H1 (cell line): ENCODE measurements at regions not wholly inside any gene's neighbourhood (a gene's known extent, or its start where the extent isn't known, plus 50 kb on each side); places are given as distances from the start of the nearest gene placed in this dataset.

Experiments used
- CTCF ChIA-PET: fragments of 300-600 bp; sonication (Branson Sonifier 250); formaldehyde crosslinking; loops from one replicate; lab custom pipeline; 2021; ENCODE audit not compliant: partially characterized antibody; lab: Charles Lee
- POLR2A ChIA-PET: fragments of 300-600 bp; sonication (Branson Sonifier 250); formaldehyde crosslinking; loops from one replicate; lab custom pipeline; 2021; ENCODE audit warnings: inconsistent platforms; ENCODE audit not compliant: partially characterized antibody; lab: Charles Lee
- DNase-seq, 2 experiments: peaks; one replicate each; pipeline versions ENCODE4 v3.0.0 to v3.0.0-alpha.2; 2010 to 2022; ENCODE audit warnings: low spot score in 2 of 2, low read depth in 1 of 2, mixed read lengths in 1 of 2
- FAIRE-seq: peaks from 2 replicates; lab custom pipeline; 2011; peaks lifted over from hg19 to GRCh38; lab: Jason Lieb, UNC
- H2AFZ ChIP-seq: 2 replicates; pipeline ENCODE4 v1.8.1; 2012; ENCODE audit warnings: low read length, inconsistent platforms
- H2AK5ac ChIP-seq: 2 replicates; pipeline ENCODE4 v1.6.1; 2013; ENCODE audit warnings: low read depth, low read length
- H2BK120ac ChIP-seq: replicated peaks from 2 replicates; pipeline ENCODE3; 2013; ENCODE audit warnings: low read depth, low read length, inconsistent platforms
- H2BK12ac ChIP-seq: 2 replicates; pipeline ENCODE4 v1.6.1; 2013; ENCODE audit warnings: low read depth, low read length
- H2BK15ac ChIP-seq: 2 replicates; pipeline ENCODE4 v1.6.1; 2013; ENCODE audit warnings: low read length
- H2BK20ac ChIP-seq: 2 replicates; pipeline ENCODE4 v1.6.1; 2013; ENCODE audit warnings: low read length
- H2BK5ac ChIP-seq: 2 replicates; pipeline ENCODE4 v1.6.1; 2013; ENCODE audit warnings: low read depth, low read length
- H3K14ac ChIP-seq: 2 replicates; pipeline ENCODE4 v1.6.1; 2013; ENCODE audit warnings: inconsistent platforms; ENCODE audit not compliant: insufficient read length
- H3K18ac ChIP-seq: 2 replicates; pipeline ENCODE4 v1.6.1; 2013; ENCODE audit warnings: low read length; ENCODE audit errors: extremely low read depth
- H3K23ac ChIP-seq: 2 replicates; pipeline ENCODE4 v1.6.1; 2013; ENCODE audit warnings: inconsistent platforms; ENCODE audit not compliant: insufficient read length
- H3K23me2 ChIP-seq: 2 replicates; pipeline ENCODE4 v1.6.1; 2013; ENCODE audit warnings: low read depth, low read length
- H3K27ac ChIP-seq: 2 replicates; pipeline ENCODE4 v1.6.1; 2011; ENCODE audit warnings: low read depth, low read length, inconsistent platforms
- H3K27me3 ChIP-seq, 4 experiments: replicated peaks in 1 of 4; 1 replicate in 1 of 4; 2 replicates in 3 of 4; pipeline versions ENCODE4 v1.6.1 to v1.8.1; 2011 to 2013; ENCODE audit warnings: low read length in 3 of 4, mild to moderate bottlenecking in 3 of 4, inconsistent platforms in 2 of 4, mixed read lengths in 2 of 4, moderate library complexity in 1 of 4; ENCODE audit not compliant: control insufficient read depth in 3 of 4, insufficient read depth in 3 of 4; ENCODE audit errors: extremely low read depth in 1 of 4
- H3K36me3 ChIP-seq, 4 experiments: 2 replicates each; pipeline versions ENCODE4 v1.6.1 to v1.8.1; 2011 to 2013; ENCODE audit warnings: mild to moderate bottlenecking in 4 of 4, low read length in 3 of 4, moderate library complexity in 2 of 4, control low read depth in 1 of 4, inconsistent platforms in 1 of 4; ENCODE audit not compliant: insufficient read depth in 4 of 4, control insufficient read depth in 2 of 4
- H3K4ac ChIP-seq: replicated peaks from 2 replicates; pipeline ENCODE3; 2013; ENCODE audit warnings: low read length, low read depth, mixed read lengths, inconsistent platforms; ENCODE audit not compliant: insufficient read length
- H3K4me1 ChIP-seq, 4 experiments: replicated peaks in 1 of 4; 1 replicate in 1 of 4; 2 replicates in 3 of 4; pipeline versions ENCODE4 v1.6.1 to v1.8.1; 2011 to 2013; ENCODE audit warnings: low read length in 3 of 4, inconsistent platforms in 2 of 4, mixed read lengths in 1 of 4; ENCODE audit not compliant: insufficient read depth in 4 of 4, control insufficient read depth in 3 of 4
- H3K4me2 ChIP-seq, 2 experiments: 2 replicates each; pipeline versions ENCODE4 v1.6.1 to v1.8.1; 2011 to 2013; ENCODE audit warnings: low read depth in 2 of 2, low read length in 2 of 2, control low read depth in 1 of 2, inconsistent platforms in 1 of 2, mild to moderate bottlenecking in 1 of 2; ENCODE audit not compliant: insufficient read depth in 1 of 2
- H3K4me3 ChIP-seq, 4 experiments: fragments of 200-600, 300-600 bp in 1 of 4; sonication (generic), shearing (Covaris generic), sonication (Bioruptor Twin) in 1 of 4; 2 replicates each; pipeline versions ENCODE4 v1.5.1 to v1.8.1; 2011 to 2016; ENCODE audit warnings: low read length in 4 of 4, low read depth in 3 of 4, control low read depth in 2 of 4, inconsistent platforms in 2 of 4, mild to moderate bottlenecking in 2 of 4, mixed read lengths in 1 of 4, moderate library complexity in 1 of 4; ENCODE audit not compliant: insufficient read depth in 2 of 4; ENCODE audit errors: extremely low read depth in 1 of 4
- H3K56ac ChIP-seq: replicated peaks from 2 replicates; pipeline ENCODE3; 2013; ENCODE audit warnings: low read depth, mild to moderate bottlenecking, mixed read lengths, low read length, inconsistent platforms; ENCODE audit not compliant: insufficient read length
- H3K79me1 ChIP-seq: 2 replicates; pipeline ENCODE4 v1.6.1; 2013; ENCODE audit warnings: low read depth, low read length, control low read depth
- H3K79me2 ChIP-seq, 2 experiments: 2 replicates each; pipeline versions ENCODE4 v1.6.1 to v1.8.1; 2012 to 2013; ENCODE audit warnings: low read length in 2 of 2, mild to moderate bottlenecking in 2 of 2, inconsistent platforms in 1 of 2; ENCODE audit not compliant: insufficient read depth in 2 of 2, control insufficient read depth in 1 of 2
- H3K9ac ChIP-seq, 4 experiments: replicated peaks in 1 of 4; 1 replicate in 1 of 4; 2 replicates in 3 of 4; pipeline versions ENCODE4 v1.6.1 to v1.8.1; 2011 to 2013; ENCODE audit warnings: low read depth in 3 of 4, low read length in 3 of 4, control low read depth in 2 of 4, mild to moderate bottlenecking in 2 of 4, moderate library complexity in 2 of 4, inconsistent platforms in 1 of 4; ENCODE audit errors: extremely low read depth in 1 of 4
- H3K9me3 ChIP-seq, 2 experiments: 2 replicates each; pipeline versions ENCODE4 v1.6.1 to v1.8.1; 2012 to 2013; ENCODE audit warnings: mild to moderate bottlenecking in 2 of 2, moderate library complexity in 2 of 2, control low read depth in 1 of 2, inconsistent platforms in 1 of 2, low read depth in 1 of 2, low read length in 1 of 2, mixed read lengths in 1 of 2; ENCODE audit not compliant: insufficient read depth in 2 of 2
- H4K20me1 ChIP-seq, 2 experiments: replicated peaks in 1 of 2; 2 replicates each; pipeline versions ENCODE3 to v1.8.1; 2011 to 2013; ENCODE audit warnings: inconsistent platforms in 2 of 2, low read length in 2 of 2, mild to moderate bottlenecking in 1 of 2; ENCODE audit not compliant: insufficient read depth in 2 of 2, control insufficient read depth in 1 of 2
- H4K5ac ChIP-seq: 2 replicates; pipeline ENCODE4 v1.6.1; 2013; ENCODE audit warnings: low read length, low read depth, mixed read lengths, inconsistent platforms; ENCODE audit not compliant: insufficient read length
- H4K8ac ChIP-seq: 2 replicates; pipeline ENCODE4 v1.8.0; 2013; ENCODE audit warnings: mild to moderate bottlenecking, moderate library complexity, low read length, inconsistent platforms; ENCODE audit not compliant: insufficient read depth; ENCODE audit errors: extremely low read depth
- H4K91ac ChIP-seq: replicated peaks from 2 replicates; pipeline ENCODE3; 2013; ENCODE audit warnings: low read length, mixed read lengths, inconsistent platforms; ENCODE audit not compliant: insufficient read length
- FOSL1 ChIP-seq: IDR thresholded peaks from 2 replicates; pipeline ENCODE4 v1.6.1; 2011; ENCODE audit warnings: mild to moderate bottlenecking, low read depth, low read length, moderate library complexity; ENCODE audit not compliant: insufficient read depth
- KDM4A ChIP-seq: IDR thresholded peaks from one replicate; pipeline ENCODE4 v1.7.1; 2012; ENCODE audit warnings: low read depth, mild to moderate bottlenecking, moderate library complexity, low read length, inconsistent platforms; ENCODE audit not compliant: severe bottlenecking
- MAFK ChIP-seq: IDR thresholded peaks from 2 replicates; pipeline ENCODE4 v1.6.1; 2012; ENCODE audit warnings: low read depth, mild to moderate bottlenecking, improper control_type of control experiment, low read length
- NRF1 ChIP-seq: IDR thresholded peaks from 2 replicates; pipeline ENCODE4 v1.6.1; 2011; ENCODE audit warnings: mild to moderate bottlenecking, low read depth, low read length, improper control_type of control experiment
- POLR2AphosphoS5 ChIP-seq: IDR thresholded peaks from 2 replicates; pipeline ENCODE4 v1.6.1; 2011; ENCODE audit warnings: low read depth, low read length
- RAD21 ChIP-seq, 2 experiments: IDR thresholded peaks in 1 of 2; conservative IDR thresholded peaks in 1 of 2; 2 replicates each; pipeline ENCODE4 v1.6.1; 2011; ENCODE audit warnings: low read depth in 2 of 2, low read length in 2 of 2, improper control_type of control experiment in 1 of 2, inconsistent platforms in 1 of 2, mild to moderate bottlenecking in 1 of 2, moderate library complexity in 1 of 2
- SP1 ChIP-seq: IDR thresholded peaks from 2 replicates; pipeline ENCODE4 v1.6.1; 2011; ENCODE audit warnings: low read depth, low read length
- SRF ChIP-seq: IDR thresholded peaks from 2 replicates; pipeline ENCODE4 v1.6.1; 2011; ENCODE audit warnings: mild to moderate bottlenecking, low read depth, low read length, moderate library complexity
- TAF1 ChIP-seq: IDR thresholded peaks from 2 replicates; pipeline ENCODE4 v1.6.1; 2011; ENCODE audit warnings: mild to moderate bottlenecking, low read depth, low read length
- TCF12 ChIP-seq: IDR thresholded peaks from 2 replicates; pipeline ENCODE4 v1.6.1; 2011; ENCODE audit warnings: low read depth, mild to moderate bottlenecking, low read length
- ZNF274 ChIP-seq: IDR thresholded peaks from 2 replicates; pipeline ENCODE4 v1.7.0; 2012; ENCODE audit warnings: low read length, borderline replicate concordance; ENCODE audit errors: extremely low read depth
- WGBS, 2 experiments: shearing (Covaris generic) in 1 of 2; methylation state at CpG; one replicate each; pipeline versions ENCODE4 v1.1.6 to v1.1.7; 2013 to 2015; ENCODE audit warnings: low lambda C conversion rate in 2 of 2, mixed read lengths in 2 of 2, inconsistent platforms in 1 of 2, low coverage in 1 of 2, missing lambda C conversion rate in 1 of 2; ENCODE audit not compliant: insufficient replicate concordance in 2 of 2, insufficient coverage in 1 of 2, insufficient read length in 1 of 2; ENCODE audit errors: extremely low coverage in 1 of 2, missing lambda C conversion rate in 1 of 2; 5-methylcytosine and 5-hydroxymethylcytosine counted together

DNA sequence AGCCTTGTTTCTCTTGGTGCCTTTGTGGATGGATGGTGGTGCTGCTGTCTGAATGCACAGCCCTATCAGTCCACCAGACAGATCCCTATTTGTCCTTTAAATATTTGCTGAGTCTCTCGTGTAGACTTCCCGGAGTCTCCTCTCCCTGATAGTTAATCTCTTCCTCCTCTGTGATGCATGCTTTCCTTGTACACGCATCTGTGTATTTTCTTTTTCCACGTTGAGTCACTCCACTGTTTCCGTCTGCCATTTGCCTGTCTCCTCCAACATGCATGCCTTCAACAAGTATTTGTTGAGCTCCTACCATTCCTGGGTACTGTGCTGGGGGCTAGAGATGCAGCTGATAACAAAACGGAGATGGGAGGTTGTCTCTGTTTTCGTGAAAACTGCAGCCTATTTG, 282.6 kb downstream of the HAPSTR1 start:
- no peak overlapping the region; a peak in 1 of 7 replicates for H3K9ac ChIP-seq
- no peak overlapping the region for H3K14ac ChIP-seq
- H2BK15ac ChIP-seq: no peak overlapping the region
- H3K36me3 ChIP-seq: no peaks in the 10 kb centered on the region
- H3K18ac ChIP-seq: no peak overlapping the region
- no peak for DNase-seq
- no peak overlapping the region for H3K27ac ChIP-seq
- no peaks in the 10 kb centered on the region for H4K20me1 ChIP-seq
- no peak overlapping the region for H2AFZ ChIP-seq
- H4K5ac ChIP-seq: no peak overlapping the region
- H4K8ac ChIP-seq: no peak overlapping the region; the same call in 1 of the 2 replicates
- H2BK20ac ChIP-seq: no peak overlapping the region
- no peaks in the 10 kb centered on the region for H3K79me1 ChIP-seq
- no peak overlapping the region for H2BK5ac ChIP-seq
- no peaks in the 10 kb centered on the region for H3K27me3 ChIP-seq
- TF ChIP-seq POLR2AphosphoS5: no peak
- TF ChIP-seq FOSL1: no peak
- TF ChIP-seq RAD21 (IDR thresholded peaks at IDR 0.05 in 1 of 2, conservative IDR thresholded peaks at IDR 0.05 in 1 of 2; ENCODE audit: low read depth in 2 of 2, low read length in 2 of 2): no peak
- no peak for TF ChIP-seq SP1
- no peak for TF ChIP-seq TCF12
- TF ChIP-seq KDM4A: no peak
- TF ChIP-seq MAFK: no peak
- TF ChIP-seq TAF1: no peak
- TF ChIP-seq ZNF274: no peak
- no peak for TF ChIP-seq SRF
- no peak for TF ChIP-seq NRF1
- no peak overlapping the region for H2BK120ac ChIP-seq
- no peak for FAIRE-seq
- H3K56ac ChIP-seq: no peak overlapping the region
- no peak overlapping the region for H3K23ac ChIP-seq
- ChIA-PET CTCF (interaction anchor here (0.6 to 1.6 kb wide), 5 partner anchors 9 to 115 kb away, joined by 3 to 4 read pairs (median 3); no protein-coding TSS in a partner anchor), POLR2A (no interaction called here)
- no peak overlapping the region for H4K91ac ChIP-seq
- H3K9me3 ChIP-seq: no peaks in the 10 kb centered on the region
- no peaks in the 10 kb centered on the region for H3K79me2 ChIP-seq
- H3K4ac ChIP-seq: no peak overlapping the region
- no peak overlapping the region for H2BK12ac ChIP-seq
- peaks cover 0 to 6% (median 0%) of the 10 kb centered on the region in 4 experiments; a peak in 2 of 7 replicates for H3K4me1 ChIP-seq
- no peak overlapping the region for H3K4me3 ChIP-seq
- no peak overlapping the region for H3K4me2 ChIP-seq
- WGBS, 2 experiments: 81% methylated on average over 7 of the region's 7 CpGs; no CpG with 5 or more reads in 1 of the 2 experiments
- no peak overlapping the region for H2AK5ac ChIP-seq
- no peaks in the 10 kb centered on the region; the same call in 1 of the 2 replicates for H3K23me2 ChIP-seq
